Thoracic aorta (tissue), 2 donors: ENCODE measurements at regions not wholly inside any gene's neighbourhood (a gene's known extent, or its start where the extent isn't known, plus 50 kb on each side); places are given as distances from the start of the nearest gene placed in this dataset.
A peak's percentile ranks its signal among the peaks of the same experiment; 100 is the strongest.
"Not testable (repeated sequence)": the region's sequence is repeated elsewhere in the genome, so short reads cannot be mapped to it uniquely, and the experiment has no call there.

Source experiments
- ATAC-seq: fragments of 150-250 bp; one replicate; pipeline ENCODE4 v1.8.0; 2017; ENCODE audit warnings: low read depth; ENCODE audit not compliant: insufficient number of reproducible peaks, low FRiP score
- DNase-seq: peaks from one replicate; pipeline ENCODE4 v3.0.0-alpha.2; 2020; ENCODE audit warnings: low spot score
- H3K27ac ChIP-seq, 2 donors: fragments of 200-600 bp; sonication (generic); 1 replicate in 1 of 2; 2 replicates in 1 of 2; pipeline ENCODE4 v1.5.1; 2016; ENCODE audit warnings: mild to moderate bottlenecking in 2 of 2, moderate library complexity in 2 of 2
- H3K27me3 ChIP-seq: fragments of 200-600 bp; sonication (generic); replicated peaks from 2 replicates; pipeline ENCODE4 v1.6.0; 2016; ENCODE audit warnings: mild to moderate bottlenecking; ENCODE audit not compliant: insufficient read depth
- H3K36me3 ChIP-seq: fragments of 200-600 bp; sonication (generic); one replicate; pipeline ENCODE4 v1.5.1; 2016
- H3K4me1 ChIP-seq, 2 donors: fragments of 200-600 bp; sonication (generic); 1 replicate in 1 of 2; 2 replicates in 1 of 2; pipeline versions ENCODE4 v1.5.1 to v1.6.0; 2016; ENCODE audit warnings: low read depth in 2 of 2, mild to moderate bottlenecking in 1 of 2; ENCODE audit not compliant: control insufficient read depth in 1 of 2
- H3K4me3 ChIP-seq: fragments of 200-600 bp; sonication (generic); 2 replicates; pipeline ENCODE4 v1.5.1; 2016; ENCODE audit warnings: mild to moderate bottlenecking
- H3K9me3 ChIP-seq: fragments of 200-600 bp; sonication (generic); 2 replicates; pipeline ENCODE4 v1.5.1; 2016
- TF ChIP-seq, protein P1 (sequence below): fragments of 200-600 bp; sonication (generic); IDR thresholded peaks from one replicate; pipeline ENCODE4 v1.5.1; 2019; ENCODE audit warnings: antibody characterized with exemption

DNA sequence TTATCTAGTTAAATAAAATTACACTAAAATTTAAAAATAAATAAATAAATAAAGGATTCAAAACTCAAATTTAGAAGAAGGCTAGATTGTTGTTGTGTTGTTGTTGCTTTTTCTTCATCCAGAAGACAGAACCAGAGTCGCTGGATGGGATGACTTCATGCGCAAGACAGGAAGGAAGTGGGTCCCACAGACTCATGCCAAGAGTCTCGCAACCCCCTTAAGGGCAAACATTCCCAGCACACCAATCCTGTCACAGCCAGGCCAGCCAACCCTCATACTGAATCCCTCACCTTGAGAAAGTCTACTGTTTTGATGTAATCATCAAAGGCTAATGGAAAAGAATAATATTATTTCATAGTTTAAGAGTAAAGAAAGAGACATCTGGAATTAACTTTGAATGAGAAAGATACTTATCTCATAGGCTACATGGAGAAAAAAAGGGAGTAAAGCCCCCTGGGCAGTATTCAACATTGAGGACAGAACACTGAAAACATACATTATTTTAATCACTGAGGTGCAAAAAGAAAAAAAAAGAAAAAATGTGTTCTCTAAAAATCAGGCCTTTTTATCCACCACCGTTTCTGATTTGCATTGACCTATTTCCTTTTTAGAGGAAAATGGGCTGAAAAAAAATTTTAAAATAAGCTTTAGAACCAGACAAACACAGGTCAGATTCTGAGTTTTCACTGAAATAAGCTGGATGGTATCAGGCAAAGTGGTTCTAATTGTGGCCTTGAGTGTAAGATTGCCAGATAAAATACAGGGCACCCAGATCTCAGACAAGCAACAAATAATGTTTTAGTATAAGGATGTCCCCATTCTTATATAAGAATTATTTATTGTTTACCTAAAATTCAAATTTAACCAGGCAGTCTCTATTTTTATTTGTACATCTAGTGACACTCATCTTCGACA is 826.5 kb downstream of the TNS3 start:
- H3K27me3 ChIP-seq, result no peaks in the 10 kb centered on the region
- peaks cover 26 to 55% of the 10 kb centered on the region in 2 donors for H3K4me1 ChIP-seq
- no peaks in the 10 kb centered on the region for H3K36me3 ChIP-seq
- H3K27ac ChIP-seq, result peak overlapping the region; percentile 81 to 95
- H3K4me3 ChIP-seq, result no peak overlapping the region
- ATAC-seq (no peak), DNase-seq (no peak)
- TF ChIP-seq, protein P1, sequence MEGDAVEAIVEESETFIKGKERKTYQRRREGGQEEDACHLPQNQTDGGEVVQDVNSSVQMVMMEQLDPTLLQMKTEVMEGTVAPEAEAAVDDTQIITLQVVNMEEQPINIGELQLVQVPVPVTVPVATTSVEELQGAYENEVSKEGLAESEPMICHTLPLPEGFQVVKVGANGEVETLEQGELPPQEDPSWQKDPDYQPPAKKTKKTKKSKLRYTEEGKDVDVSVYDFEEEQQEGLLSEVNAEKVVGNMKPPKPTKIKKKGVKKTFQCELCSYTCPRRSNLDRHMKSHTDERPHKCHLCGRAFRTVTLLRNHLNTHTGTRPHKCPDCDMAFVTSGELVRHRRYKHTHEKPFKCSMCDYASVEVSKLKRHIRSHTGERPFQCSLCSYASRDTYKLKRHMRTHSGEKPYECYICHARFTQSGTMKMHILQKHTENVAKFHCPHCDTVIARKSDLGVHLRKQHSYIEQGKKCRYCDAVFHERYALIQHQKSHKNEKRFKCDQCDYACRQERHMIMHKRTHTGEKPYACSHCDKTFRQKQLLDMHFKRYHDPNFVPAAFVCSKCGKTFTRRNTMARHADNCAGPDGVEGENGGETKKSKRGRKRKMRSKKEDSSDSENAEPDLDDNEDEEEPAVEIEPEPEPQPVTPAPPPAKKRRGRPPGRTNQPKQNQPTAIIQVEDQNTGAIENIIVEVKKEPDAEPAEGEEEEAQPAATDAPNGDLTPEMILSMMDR, result no peak
- no peaks in the 10 kb centered on the region for H3K9me3 ChIP-seq

GRCh38 chr7:46754140-46754720 is 827.7 kb downstream of the TNS3 start:
- no peak for DNase-seq
- Histone ChIP-seq H3K27me3 (no peaks in the 10 kb centered on the region), H3K27ac (peak overlapping the region; percentile 81 to 95), H3K9me3 (no peaks in the 10 kb centered on the region), H3K4me1 (peaks cover 26 to 64% of the 10 kb centered on the region in 2 donors), H3K36me3 (no peaks in the 10 kb centered on the region), H3K4me3 (no peak overlapping the region)
- ATAC-seq, result no peak
- TF ChIP-seq, protein P1, result no peak

GRCh38 chr7:46753662-46754061 is 828.2 kb downstream of the TNS3 start:
- peaks cover 26 to 64% of the 10 kb centered on the region in 2 donors for H3K4me1 ChIP-seq
- H3K27me3 ChIP-seq, result no peaks in the 10 kb centered on the region
- TF ChIP-seq, protein P1, result no peak
- no peaks in the 10 kb centered on the region for H3K9me3 ChIP-seq
- H3K36me3 ChIP-seq, result no peaks in the 10 kb centered on the region
- ATAC-seq (no peak), DNase-seq (no peak)
- peak overlapping the region; percentile 81 to 95 for H3K27ac ChIP-seq
- H3K4me3 ChIP-seq, result no peak overlapping the region

DNA sequence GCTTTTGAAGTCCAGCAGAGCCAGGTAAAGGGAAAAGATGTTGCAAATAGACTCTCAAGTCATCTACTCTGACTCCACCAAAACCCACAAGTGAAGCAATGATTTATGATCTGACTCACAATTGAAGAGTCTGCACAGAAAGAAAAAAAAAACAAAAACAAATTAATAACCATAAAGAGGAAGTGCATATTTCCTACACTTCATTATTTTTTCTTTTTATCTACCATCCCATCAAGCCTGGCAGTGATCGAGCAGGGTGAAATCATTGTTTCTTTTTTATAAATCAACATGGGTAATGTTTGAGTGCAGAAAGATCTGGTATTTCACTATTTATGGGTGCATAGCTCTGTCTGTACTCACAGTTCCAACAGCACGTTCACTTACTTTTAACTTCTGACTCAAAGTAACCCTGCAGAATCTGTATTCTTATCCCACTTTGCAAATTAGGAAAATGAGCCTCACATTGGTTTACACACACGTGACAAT is 829.0 kb downstream of the TNS3 start:
- H3K27ac ChIP-seq, result peak overlapping the region; percentile 81 to 95
- H3K36me3 ChIP-seq, result no peaks in the 10 kb centered on the region
- no peak for DNase-seq
- H3K9me3 ChIP-seq, result no peaks in the 10 kb centered on the region
- TF ChIP-seq, protein P1, result no peak
- no peak overlapping the region for H3K4me3 ChIP-seq
- H3K27me3 ChIP-seq, result no peaks in the 10 kb centered on the region
- H3K4me1 ChIP-seq, result peaks cover 26 to 64% of the 10 kb centered on the region in 2 donors
- peak; percentile 90 for ATAC-seq

- not testable (repeated sequence) for H3K27me3 ChIP-seq, H3K9me3 ChIP-seq, H3K4me3 ChIP-seq, DNase-seq, H3K36me3 ChIP-seq
- ATAC-seq, result peak; percentile 75
- Histone ChIP-seq H3K27ac (peak overlapping the region; percentile 73 to 81), H3K4me1 (peaks cover 26 to 64% of the 10 kb centered on the region in 2 donors)
Measured at GRCh38 chr7:46751927-46752723, 829.8 kb downstream of the TNS3 start.
